Stimulated activated CD4-positive, alpha-beta T cell treated with anti-CD3 and anti-CD28 coated beads, Interleukin-2, amount 100 ng/mL, for 4 hours (primary cell): ENCODE measurements at regions not wholly inside any gene's neighbourhood (a gene's known extent, or its start where the extent isn't known, plus 50 kb on each side); places are given as distances from the start of the nearest gene placed in this dataset.

Source experiments
- DNase-seq: peaks from one replicate; pipeline ENCODE4 v3.0.0-alpha.2; 2020; ENCODE audit warnings: low read depth

DNA sequence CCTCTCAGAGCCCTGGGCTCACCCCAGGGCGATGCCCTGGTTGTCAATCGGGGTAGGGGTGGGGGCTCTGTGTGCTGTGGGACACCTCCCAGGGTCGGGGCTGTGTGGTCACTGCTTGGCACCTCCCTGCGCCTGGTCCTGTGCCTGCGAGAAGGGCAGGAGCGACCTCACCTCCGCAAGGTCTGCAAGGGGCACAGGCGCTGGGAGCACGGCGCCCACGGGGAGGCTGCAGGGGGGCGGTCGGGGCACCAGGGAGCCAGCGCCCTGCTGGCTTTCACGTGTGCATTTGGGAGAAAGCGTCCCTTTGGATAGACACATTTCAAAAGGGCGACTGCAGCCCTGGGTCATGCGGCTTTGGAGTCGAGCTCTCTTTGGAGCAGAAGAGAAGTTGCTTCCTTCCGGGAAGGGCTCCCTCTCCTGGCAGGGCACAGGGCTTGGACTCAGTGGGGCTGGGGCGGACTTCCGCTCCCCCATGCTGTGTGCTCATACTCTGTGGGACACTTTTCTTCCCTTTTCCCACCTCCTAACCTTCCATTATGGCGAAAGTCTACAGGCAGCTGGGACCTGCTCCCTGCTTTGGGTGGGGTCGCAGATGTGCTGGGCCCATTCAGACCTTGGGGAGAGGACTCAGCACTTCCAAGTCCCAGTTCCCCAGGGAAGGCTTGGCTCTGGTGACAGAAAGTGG, 52.9 kb upstream of the SLC28A3 start:
- no peak for DNase-seq

DNA sequence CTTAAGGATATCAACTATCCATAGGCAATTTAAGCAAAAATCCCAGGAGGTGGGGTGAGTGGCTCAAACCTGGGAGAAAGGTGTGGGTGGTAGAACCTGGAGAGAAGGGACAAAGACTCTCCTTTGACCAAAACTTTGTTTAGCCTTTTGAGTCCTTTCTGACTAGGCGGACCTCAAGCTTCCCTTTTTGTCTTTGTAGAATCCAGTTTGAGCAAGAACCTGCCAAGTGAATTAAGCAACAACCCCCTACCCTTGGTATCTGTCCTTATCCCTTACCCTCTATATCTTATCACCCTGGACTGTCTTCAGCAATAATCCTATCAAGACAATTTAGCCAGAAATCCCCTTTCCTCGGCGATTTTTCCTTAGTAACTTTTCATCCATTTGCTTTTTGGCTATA, 53.5 kb upstream of the SLC28A3 start:
- no peak for DNase-seq

DNA sequence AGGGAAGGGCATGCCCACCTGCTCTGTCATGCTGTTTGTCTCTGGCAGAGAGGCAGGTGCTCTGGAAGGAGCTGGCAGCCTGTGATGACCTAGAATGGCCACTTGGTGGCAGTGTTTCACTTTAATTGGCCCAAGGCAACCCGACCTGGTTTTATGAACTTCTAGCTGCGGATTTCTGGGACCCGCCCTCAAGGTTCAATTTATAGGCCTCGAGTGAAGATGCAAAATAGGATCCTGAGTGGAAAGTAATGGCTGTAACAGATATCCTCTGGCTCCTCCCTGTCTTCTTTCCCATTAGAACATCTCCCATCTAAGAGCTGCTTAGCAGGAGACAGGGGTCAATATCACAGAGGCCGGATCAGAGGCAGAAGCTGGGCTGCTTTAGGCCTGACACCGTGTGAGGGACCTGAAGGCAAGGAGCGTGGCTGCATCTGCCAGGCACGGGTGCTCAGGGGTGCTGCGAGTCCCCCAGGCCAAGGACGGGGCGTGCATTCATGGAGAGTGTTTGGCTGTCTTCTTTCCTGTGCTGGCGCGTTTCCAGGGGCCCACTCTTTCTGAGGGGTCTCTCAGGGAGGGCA, 56.7 kb upstream of the SLC28A3 start:
- peak; percentile 35 for DNase-seq

DNA sequence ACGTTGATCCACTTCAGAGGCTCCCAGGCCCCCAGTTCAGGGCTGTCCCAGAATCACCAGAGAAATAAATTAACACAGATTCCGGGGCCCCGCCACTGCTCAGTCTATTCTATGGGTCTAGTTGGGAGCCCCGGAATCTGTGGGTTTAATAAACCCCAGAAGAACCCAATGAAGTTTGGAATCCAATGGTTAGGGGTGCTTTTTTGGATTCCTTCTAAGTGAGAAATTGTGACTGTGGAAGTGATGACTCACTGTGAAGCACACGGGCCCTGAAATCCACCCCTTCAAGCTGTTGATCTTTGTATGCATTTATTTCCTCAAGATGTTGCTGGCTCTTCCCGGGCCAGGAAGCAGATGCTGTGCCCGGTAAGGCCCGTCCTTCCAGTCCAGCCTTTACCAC, 57.3 kb upstream of the SLC28A3 start:
- DNase-seq, result no peak

DNA sequence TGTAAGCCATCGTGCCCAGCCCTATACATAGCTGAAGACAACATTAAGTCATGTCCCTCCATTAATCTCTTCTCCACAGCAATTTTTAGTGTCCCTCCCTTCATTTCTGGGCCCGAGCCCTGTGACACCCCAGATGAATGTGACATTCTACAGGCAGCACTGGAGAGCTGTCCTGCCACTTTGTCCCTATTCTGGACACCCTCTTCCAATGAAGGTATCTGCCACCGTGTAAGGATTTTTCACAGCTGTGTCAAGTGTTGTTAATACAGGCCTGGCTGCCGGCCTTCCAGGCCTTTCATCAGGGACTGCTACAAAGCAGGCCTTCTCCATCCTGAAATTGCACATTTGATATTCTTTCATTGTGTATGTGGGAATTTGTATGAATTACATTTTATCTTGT, 62.0 kb upstream of the SLC28A3 start:
- DNase-seq, result no peak

DNA sequence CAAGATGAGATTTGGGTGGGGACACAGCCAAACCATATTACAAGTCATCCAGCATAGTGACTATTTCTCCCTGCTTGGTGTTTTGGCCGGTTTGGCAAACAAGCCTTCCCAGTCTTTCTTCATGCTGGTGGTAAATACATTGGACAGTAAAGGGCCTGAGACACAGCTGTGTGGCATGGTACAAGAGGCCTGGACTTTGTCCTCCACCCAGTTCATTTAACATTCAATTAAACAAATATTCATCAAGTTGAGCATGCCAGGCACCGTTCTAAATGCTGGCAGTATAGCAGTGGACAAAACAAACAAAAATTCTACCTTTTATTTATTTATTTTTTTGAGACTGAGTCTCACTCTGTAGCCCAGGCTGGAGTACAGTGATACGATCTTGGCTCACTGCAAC, 62.7 kb upstream of the SLC28A3 start:
- no peak for DNase-seq

DNA sequence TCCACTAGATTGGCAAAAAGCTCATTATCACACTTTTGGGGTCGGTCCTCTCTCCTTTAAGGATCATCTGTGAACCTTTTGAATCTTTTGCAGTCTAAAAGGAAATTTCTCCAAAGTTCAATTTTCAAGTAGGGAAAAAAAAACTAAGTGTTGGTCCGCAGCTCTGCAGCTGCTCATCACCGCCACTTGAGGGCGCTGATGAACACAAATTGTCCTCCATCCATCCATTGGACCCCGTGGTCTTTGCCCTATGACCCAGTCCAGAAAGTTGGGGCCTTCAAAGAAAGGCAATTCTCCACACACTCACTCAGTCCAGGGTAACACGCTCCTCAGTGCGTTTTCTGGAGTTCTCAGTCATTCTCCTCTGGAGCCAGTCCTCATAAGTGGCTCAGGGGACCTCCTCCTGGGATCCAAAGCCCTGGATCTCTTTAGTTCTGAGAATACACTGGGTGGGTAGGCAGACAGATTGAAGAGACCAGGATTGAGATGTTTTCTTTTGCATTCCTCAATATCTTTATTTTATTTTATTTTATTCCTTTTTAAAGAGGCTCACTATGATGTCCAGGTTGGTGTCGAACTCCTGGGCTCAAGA, 63.6 kb upstream of the SLC28A3 start:
- no peak for DNase-seq

DNA sequence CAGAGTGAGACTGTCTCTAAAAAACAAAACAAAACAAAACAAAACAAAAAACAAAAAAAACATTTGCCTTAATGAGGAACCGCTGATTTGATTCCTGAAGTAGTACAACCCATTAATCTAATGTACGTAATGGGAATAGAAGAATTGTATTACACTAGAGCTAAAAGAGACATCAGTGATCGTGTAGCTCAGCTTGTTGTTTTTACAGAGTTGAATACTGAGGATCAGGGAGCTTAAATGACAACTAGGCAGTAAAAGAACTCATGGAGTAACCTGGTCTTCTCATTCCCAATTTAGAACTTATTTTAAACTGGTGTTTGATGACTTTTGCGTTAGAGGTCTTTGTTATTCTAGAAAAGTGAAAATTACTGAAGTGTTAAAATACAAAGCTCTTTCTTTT, 65.1 kb upstream of the SLC28A3 start:
- no peak for DNase-seq

DNA sequence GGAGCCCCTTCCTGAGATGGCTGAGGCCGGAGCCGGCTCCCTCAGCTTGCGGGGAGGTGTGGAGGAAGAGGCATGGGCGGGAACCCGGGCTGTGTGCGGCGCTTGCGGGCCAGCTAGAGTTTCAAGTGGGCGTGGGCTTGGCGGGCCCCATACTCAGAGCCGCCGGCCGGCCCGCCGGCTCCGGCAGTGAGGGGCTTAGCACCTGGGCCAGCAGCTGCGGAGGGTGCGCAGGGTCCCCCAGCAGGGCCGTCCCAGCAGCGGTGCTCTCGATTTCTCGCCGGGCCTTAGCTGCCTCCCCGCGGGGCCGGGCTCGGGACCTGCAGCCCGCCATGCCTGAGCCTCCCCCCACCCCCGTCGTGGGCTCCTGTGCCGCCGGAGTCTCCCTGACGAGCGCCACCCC, 67.9 kb upstream of the SLC28A3 start:
- DNase-seq, result no peak

DNA sequence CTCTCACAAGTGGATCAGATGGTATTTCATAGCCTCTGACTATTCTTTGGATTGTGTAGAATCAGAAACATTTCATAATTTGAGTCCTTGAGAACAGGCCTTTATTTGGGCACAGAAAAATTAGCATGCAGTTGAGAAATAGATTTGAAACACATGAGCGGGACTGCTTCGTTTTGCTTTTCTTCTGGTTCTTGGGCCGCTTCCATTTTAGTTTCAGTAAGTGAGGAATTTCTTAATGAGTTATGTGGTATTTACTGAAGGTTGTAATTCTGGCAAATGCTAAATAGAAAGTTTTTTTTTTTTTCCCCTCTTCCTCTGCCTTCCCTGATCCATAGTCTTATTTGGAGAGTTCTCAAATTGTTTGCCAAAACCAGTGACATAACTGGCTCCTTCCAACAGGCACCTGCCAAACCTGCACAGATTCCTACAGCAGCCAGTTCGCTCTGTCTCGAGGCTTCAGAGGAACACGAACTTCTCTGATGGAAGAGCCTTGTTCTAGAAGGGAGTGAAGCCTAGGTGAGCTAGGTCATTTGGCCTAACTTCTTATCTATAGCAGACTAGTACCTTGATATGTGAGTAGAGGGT, 71.2 kb upstream of the SLC28A3 start:
- no peak for DNase-seq

DNA sequence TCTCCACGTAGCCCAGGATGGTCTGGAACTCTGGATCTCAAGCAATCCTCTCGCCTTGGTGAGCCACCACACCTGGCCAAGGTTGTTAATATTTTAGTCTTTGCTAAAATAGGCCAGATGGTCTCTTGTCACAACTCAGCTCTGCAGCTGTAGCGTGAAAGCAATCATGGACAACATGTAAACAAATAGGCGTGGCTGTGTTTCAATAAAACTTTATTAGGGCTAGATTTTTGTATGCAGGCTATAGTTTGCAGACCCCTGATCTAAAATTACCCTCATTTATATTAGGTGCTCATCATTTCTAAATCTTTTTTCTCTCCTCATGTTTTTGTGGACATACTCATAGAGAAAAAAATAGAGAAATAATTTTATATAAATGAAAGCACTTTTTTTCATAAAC, 72.1 kb upstream of the SLC28A3 start:
- no peak for DNase-seq

DNA sequence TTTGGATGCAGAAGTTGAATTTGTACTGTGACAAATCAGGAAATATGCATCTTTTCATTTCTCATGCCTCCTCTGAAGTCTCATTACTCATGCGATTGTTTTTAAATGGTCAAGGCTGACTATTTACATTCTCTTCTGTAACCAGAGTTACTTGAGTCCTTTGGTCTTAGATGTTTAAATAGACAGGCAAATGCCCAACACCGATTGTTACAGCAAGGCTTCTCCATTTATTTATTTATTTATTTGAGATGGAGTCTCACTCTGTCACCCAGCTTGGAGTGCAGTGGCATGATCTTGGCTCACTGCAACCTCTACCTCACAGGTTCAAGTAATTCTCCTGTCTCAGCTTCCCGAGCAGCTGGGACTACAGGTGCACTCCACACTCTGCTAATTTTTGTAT, 72.7 kb upstream of the SLC28A3 start:
- no peak for DNase-seq

DNA sequence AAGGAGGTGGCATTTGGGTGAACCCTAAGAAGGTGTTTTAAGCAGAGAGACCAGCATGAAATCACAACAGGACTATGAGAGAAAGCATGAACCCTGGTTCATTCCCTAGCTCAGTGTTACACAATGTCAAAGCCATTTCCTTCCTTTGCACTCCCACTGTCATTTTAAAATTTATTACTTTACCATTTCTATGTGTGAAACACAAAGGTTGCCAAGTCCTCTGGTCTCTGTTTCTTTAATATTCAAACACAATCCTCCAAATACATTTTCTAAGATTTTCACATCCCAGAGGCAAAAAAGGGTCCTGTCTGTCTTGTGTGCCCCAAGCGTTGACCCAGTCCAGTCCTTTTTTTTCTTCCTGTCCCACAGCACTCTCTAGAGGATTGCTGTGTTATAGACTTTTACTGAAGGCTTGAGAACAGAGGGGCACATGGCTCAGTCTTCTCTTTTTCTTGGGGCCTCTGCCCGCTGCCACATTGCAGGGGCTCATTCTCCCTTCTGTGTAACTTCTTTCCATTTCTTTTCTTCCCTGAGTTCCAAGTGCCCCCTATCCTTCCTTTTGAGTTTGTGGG, 78.6 kb upstream of the SLC28A3 start:
- DNase-seq, result no peak

DNA sequence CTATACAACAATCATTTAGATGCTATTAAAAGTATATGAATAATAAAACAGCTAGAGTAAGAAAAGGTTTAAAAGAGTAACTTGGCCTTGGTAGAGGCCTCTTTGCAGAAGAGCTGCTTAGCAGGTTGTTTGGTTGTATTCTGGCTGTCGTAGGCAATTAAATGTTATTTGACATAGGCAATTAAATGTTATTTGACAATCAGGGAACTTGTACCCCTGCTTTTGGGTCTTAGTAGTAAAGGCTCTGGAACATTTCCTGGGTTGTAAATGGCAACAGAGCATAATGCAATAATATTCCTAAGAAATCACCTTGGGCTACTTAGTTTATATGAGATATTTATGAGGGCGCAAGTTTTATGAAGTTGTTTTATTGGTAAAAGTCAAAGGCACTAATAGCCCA, 84.4 kb upstream of the SLC28A3 start:
- DNase-seq, result no peak

DNA sequence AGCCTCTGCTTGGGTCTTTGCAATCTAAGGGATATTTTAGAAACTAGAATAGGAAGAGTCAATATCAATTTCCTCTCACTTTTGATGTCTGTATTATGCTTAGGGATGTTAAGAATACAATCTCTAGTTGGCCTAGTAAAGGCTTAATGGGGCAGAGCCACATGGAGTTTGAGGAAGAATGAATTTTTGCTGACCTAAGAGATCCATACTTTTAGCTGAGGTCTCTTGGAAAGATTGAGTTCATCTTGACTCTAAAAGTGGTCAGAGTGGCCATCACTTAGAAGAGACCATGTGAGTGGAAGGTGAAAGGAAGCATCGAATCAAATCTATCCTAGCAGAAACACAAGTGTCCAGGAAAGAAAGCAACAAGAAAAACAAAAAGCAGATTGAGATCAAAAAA, 92.2 kb upstream of the SLC28A3 start:
- no peak for DNase-seq

DNA sequence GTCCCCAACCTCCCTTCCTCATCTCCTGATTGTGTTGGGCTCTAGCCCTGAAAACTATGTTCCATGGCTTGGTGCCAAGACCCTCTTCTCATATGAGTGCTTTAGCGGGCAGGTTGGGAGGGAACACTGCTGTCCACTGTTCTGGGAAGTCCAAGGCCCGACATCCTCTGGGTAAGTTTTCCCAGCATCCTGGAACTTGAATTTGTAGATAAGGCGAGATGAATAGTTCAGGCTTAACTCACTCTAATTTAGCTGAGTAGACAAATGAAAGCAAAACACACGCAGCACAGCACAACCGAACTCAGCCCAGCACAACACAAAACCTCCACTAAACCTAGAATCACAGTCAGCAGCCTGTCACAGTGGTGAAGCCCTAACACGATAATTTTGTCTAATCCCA, 95.3 kb upstream of the SLC28A3 start:
- no peak for DNase-seq

DNA sequence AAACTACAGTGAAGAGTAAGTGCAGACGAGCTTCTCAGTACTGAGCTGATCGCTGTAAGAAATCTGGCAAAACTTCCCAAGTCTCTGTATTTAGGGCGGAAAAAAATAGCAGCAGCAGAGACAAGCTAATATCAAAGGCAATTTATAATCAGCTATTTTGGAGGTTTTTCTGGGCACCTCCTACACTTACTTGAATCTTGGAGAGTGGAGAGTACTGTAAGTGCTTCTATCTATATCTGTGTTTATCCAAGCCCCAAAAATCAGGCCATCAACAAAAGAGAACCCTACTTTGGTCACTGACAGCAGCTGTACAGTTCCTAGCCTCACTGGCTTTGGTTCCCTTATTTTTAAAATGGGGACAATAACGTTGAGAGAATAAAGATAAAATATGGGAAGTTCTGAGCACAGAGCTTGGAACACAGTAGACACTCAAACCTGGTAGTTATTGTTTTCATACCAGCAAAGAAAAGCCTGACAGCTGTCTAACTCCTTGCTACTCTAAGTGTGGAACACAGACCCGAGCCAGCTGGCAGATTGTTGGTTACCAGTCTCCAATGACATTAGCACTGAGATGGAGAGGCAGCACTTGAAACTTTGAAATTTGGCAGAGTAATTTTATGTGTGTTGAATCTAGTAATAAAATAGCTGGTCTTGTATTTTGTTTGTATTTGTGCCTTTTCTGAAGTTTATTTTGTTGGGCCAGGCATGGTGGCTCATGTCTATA, 96.0 kb upstream of the SLC28A3 start:
- no peak for DNase-seq

DNA sequence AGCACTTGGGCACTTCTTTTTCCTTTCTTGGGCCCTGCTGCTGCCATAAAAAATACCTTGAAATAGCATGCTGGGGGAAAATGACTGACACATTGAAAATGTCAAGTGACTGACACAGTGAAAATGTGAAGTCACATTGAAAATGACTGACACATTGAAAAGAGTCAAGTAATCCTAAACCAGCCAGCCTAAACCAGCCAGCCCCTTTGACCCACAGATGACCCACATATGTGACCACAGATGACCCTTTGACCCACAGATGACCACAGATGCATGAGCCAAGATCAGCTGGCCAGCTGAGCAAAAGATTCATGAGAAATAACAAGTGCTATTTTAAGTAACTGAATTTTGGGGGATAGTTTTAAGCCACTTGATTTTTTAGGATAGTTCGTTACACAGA, 97.8 kb upstream of the SLC28A3 start:
- DNase-seq, result no peak

DNA sequence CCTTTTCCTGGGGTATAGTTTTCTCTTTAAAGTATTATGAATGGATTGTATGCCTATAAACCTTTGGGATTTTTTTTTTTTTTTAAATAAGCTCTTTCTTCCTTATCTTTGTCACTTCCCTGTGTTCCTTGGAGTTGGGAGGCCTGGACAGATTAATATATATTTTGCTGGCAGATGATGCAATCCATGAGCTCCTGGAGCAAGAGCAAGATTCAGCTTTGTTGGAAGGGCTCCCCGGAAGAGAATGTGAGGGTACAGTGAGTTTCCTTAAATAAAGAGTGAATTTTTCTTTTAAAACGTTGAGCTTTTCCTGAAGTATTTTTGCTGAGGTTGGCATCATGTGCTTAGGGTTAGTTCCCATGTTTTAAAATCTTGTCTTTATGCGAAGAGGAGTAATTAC, 98.7 kb upstream of the SLC28A3 start:
- no peak for DNase-seq

DNA sequence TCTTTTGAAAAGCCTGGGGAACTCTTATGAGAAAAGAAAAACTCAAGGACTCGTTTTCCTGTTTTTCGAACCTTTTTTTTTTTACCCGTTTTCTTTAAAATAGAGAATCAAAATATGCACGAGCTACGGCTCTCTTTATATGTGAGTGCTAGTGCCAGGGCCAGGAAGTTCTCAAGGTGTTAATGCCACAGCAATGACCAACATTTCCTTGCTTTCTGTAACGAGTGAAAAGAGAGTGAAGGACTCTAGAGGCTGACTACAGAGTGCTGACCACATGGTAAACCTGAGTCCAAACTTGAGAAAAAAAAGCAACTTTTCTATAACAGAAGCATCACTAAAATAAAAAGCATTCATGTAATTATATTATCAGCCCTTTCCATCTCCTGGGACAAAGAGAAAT, 102.2 kb upstream of the SLC28A3 start:
- DNase-seq, result no peak

DNA sequence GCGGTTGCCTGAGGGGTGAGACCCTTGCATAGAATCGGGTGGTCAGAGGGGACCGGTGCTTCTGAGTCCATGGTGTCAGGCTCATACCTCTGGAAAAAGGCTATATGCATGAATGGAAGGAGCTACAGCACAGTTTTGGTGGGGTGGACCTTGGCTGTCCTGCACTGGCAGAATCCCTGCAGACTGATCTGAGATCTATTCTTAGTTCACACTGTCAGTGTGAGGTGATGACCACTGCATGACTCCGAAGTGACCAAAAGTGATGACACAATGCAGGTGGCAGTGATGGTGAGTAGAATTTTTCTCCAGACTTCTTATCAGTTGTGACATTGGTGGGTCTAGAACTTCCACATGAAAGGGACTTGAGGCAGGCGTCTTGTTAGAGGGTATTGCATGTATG, 105.2 kb upstream of the SLC28A3 start:
- no peak for DNase-seq

DNA sequence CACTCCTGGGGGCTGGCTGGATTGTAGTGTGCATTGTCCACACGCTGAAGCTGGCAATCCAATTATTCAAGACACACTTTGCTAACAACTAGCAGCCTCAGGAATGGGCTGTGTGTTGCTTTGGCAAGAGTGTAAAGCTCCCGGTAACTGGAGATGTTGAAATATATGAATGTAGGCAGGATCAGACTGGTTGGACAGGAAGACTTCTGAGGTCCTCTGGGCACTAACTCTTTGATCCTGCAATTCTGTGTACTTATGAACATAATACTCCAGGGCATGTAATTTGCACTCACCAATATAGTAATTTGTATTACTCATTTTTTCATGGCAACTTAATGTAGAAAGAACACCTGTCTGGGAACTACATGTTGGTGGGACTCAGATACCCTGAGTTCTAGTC, 106.7 kb upstream of the SLC28A3 start:
- DNase-seq, result no peak

DNA sequence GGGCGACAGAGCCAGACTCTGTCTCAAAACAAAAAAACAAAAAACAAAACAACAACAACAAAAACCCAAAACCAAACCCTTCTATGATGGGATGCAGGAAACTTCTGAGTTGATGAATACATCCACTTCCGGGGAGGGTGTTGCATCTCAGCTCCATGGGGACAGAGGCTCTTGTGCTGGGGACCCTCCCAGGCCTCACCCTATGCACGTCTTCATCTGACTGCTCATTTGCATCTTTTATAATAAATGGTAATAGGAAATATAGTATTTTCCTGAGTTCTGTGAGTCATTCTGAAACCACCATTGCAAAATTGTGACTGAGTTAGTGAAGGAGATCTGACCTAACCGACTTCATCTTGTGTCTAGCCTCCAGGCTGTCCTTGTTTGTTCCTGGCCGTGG, 109.5 kb upstream of the SLC28A3 start:
- DNase-seq, result no peak
